ENCODE measurements at regions not wholly inside any gene's neighbourhood (a gene's known extent, or its start where the extent isn't known, plus 50 kb on each side); places are given as distances from the start of the nearest gene placed in this dataset.

DNA sequence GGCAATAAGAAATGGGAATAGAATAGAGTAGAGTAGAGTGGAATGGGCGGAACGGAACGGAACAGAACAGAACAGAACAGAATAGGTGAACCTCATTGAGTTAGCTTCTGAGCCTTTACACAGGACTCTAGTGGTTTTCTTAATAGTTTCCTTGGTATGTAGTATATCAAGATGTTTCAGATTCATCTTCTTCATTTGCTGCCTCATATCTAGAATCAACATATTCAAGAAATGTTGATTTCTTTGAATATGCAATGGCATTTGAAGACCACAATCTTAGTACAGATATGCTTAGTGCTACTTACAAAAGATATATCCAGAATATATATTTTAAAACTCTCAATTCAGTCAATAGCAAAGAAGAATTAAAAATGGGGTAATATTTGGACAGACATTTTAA lies 133.8 kb downstream of the TSEN15 start:
- intact Hi-C loops (cut with micrococcal nuclease; ENCODE audit: unreplicated experiment): no loop called here
- H4K20me1 ChIP-seq (ENCODE audit: insufficient read depth): no peaks in the 10 kb centered on the region
- no peaks in the 10 kb centered on the region for H3K4me1 ChIP-seq (replicated peaks; ENCODE audit: insufficient read depth)
- H3K4me2 ChIP-seq: no peak overlapping the region
- H2AFZ ChIP-seq: no peak overlapping the region
- H3K36me3 ChIP-seq (ENCODE audit: low read depth): no peaks in the 10 kb centered on the region
- no peaks in the 10 kb centered on the region; the same call in 1 of the 2 replicates for H3K9me2 ChIP-seq (ENCODE audit: insufficient read depth)
- no peak overlapping the region for H3K27ac ChIP-seq
- ChIA-PET POLR2A (ENCODE audit: unreplicated experiment) (no interaction called here), CTCF (no interaction called here)
- no peak overlapping the region for H3K4me3 ChIP-seq
- DNase-seq: no peak
- no peaks in the 10 kb centered on the region; the same call in none of the 2 replicates for H3K27me3 ChIP-seq (ENCODE audit: insufficient read depth, low read depth)
- H3K9me3 ChIP-seq (ENCODE audit: insufficient read depth, low read depth): no peaks in the 10 kb centered on the region; the same call in 1 of the 2 replicates
- H3F3A ChIP-seq (ENCODE audit: insufficient read depth, low read depth): no peaks in the 10 kb centered on the region
- BruUV-seq (replicated peaks): no TSS peak
- no peak for TF ChIP-seq EZH2 (IDR thresholded peaks at IDR 0.05; ENCODE audit: low read depth)
- TF ChIP-seq, protein P1, sequence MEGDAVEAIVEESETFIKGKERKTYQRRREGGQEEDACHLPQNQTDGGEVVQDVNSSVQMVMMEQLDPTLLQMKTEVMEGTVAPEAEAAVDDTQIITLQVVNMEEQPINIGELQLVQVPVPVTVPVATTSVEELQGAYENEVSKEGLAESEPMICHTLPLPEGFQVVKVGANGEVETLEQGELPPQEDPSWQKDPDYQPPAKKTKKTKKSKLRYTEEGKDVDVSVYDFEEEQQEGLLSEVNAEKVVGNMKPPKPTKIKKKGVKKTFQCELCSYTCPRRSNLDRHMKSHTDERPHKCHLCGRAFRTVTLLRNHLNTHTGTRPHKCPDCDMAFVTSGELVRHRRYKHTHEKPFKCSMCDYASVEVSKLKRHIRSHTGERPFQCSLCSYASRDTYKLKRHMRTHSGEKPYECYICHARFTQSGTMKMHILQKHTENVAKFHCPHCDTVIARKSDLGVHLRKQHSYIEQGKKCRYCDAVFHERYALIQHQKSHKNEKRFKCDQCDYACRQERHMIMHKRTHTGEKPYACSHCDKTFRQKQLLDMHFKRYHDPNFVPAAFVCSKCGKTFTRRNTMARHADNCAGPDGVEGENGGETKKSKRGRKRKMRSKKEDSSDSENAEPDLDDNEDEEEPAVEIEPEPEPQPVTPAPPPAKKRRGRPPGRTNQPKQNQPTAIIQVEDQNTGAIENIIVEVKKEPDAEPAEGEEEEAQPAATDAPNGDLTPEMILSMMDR (conservative IDR thresholded peaks at IDR 0.05): no peak
- H3K79me2 ChIP-seq (ENCODE audit: low read depth): no peaks in the 10 kb centered on the region

DNA sequence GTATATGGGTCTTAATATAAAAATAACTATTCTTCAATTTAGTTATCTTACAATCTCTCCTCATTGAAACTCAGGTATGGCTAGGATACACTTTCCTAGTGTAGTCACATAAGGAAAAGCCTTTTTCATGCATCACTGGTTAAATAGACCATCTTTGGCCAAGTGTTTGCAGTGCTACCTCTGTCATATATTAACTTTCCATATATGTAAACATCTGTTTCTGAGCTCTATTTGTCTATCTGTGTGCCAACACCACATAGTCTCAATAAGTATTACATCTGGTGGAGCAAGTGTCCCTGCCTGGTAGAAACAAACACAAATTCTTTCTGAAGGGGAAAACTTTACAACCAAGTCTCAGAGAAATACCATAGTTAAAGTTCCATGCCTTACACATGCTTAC lies 134.6 kb downstream of the TSEN15 start:
- ChIA-PET POLR2A (ENCODE audit: unreplicated experiment) (no interaction called here), CTCF (no interaction called here)
- no peaks in the 10 kb centered on the region for H3K4me1 ChIP-seq (replicated peaks; ENCODE audit: insufficient read depth)
- H3K27me3 ChIP-seq (ENCODE audit: insufficient read depth, low read depth): no peaks in the 10 kb centered on the region; the same call in none of the 2 replicates
- H3K9me3 ChIP-seq (ENCODE audit: insufficient read depth, low read depth): no peaks in the 10 kb centered on the region; the same call in 1 of the 2 replicates
- H3K4me3 ChIP-seq: no peak overlapping the region
- no peaks in the 10 kb centered on the region for H3K79me2 ChIP-seq (ENCODE audit: low read depth)
- H3F3A ChIP-seq (ENCODE audit: insufficient read depth, low read depth): no peaks in the 10 kb centered on the region
- H3K4me2 ChIP-seq: no peak overlapping the region
- no peaks in the 10 kb centered on the region for H3K36me3 ChIP-seq (ENCODE audit: low read depth)
- intact Hi-C loops (cut with micrococcal nuclease; ENCODE audit: unreplicated experiment): no loop called here
- no peak for TF ChIP-seq EZH2 (IDR thresholded peaks at IDR 0.05; ENCODE audit: low read depth)
- TF ChIP-seq, protein P1 (conservative IDR thresholded peaks at IDR 0.05): no peak
- BruUV-seq (replicated peaks): no TSS peak
- no peak overlapping the region for H2AFZ ChIP-seq
- no peaks in the 10 kb centered on the region for H4K20me1 ChIP-seq (ENCODE audit: insufficient read depth)
- no peak for DNase-seq
- no peak overlapping the region for H3K27ac ChIP-seq
- H3K9me2 ChIP-seq (ENCODE audit: insufficient read depth): no peaks in the 10 kb centered on the region; the same call in 1 of the 2 replicates

DNA sequence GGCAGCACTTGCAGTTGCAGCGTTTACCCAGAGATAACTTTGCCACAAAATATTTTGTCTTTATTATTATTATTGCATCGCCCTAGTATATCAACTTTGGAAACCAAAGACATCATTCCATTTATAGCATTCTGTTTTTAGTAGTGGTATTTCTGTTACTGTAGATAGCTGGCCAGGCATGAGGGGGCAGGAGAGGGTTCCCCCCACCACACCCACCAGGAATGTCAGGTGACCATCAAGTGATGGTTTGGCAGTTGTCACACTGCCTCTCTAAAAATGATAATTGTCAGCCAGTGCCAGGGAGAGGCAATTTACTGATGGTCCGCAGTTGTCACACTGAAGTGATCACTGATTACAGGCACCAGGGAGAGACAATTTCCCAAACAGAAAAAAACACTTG lies 135.6 kb downstream of the TSEN15 start:
- Histone ChIP-seq H3K4me2 (no peak overlapping the region), H3K4me3 (no peak overlapping the region), H3K36me3 (ENCODE audit: low read depth) (no peaks in the 10 kb centered on the region), H3F3A (ENCODE audit: insufficient read depth, low read depth) (no peaks in the 10 kb centered on the region), H3K79me2 (ENCODE audit: low read depth) (no peaks in the 10 kb centered on the region), H3K4me1 (replicated peaks; ENCODE audit: insufficient read depth) (no peaks in the 10 kb centered on the region), H3K27ac (no peak overlapping the region), H3K9me3 (ENCODE audit: insufficient read depth, low read depth) (no peaks in the 10 kb centered on the region; the same call in 1 of the 2 replicates), H3K27me3 (ENCODE audit: insufficient read depth, low read depth) (no peaks in the 10 kb centered on the region; the same call in none of the 2 replicates), H4K20me1 (ENCODE audit: insufficient read depth) (no peaks in the 10 kb centered on the region), H2AFZ (no peak overlapping the region), H3K9me2 (ENCODE audit: insufficient read depth) (no peaks in the 10 kb centered on the region; the same call in 1 of the 2 replicates)
- ChIA-PET POLR2A (ENCODE audit: unreplicated experiment) (no interaction called here), CTCF (no interaction called here)
- intact Hi-C loops (cut with micrococcal nuclease; ENCODE audit: unreplicated experiment): no loop called here
- no peak for DNase-seq
- TF ChIP-seq, protein P1 (conservative IDR thresholded peaks at IDR 0.05): no peak
- TF ChIP-seq EZH2 (IDR thresholded peaks at IDR 0.05; ENCODE audit: low read depth): no peak
- BruUV-seq (replicated peaks): no TSS peak
